ENCODE measurements at regions not wholly inside any gene's neighbourhood (a gene's known extent, or its start where the extent isn't known, plus 50 kb on each side); places are given as distances from the start of the nearest gene placed in this dataset.
"Not testable (repeated sequence)": the region's sequence is repeated elsewhere in the genome, so short reads cannot be mapped to it uniquely, and the experiment has no call there.

DNA sequence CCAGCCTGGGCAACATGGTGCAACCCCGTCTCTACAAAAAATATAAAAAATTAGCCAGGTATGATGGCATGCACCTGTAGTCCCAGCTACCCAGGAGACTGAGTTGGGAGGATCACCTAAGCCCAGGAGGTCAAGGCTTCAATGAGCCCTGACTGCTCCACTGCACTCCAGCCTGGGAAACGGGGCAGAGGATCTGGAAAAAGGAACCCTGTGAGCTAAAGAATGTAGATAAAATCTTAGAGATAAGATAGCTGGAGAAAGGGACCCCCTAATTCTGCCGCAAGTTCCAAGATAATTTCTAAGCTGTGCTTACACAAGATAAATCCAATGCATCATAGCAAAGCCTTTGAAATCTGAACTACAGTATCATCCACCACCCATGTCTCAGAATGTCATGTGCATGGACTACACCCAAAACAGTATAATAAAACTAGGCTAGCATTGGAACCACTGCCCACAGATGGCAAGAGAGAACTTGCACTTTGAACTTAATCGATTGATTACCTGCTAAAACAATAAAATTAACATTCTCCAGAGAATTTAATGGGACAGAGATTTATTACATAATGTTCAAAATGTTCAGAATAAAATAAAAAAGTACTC is 99.9 kb downstream of the TRIM42 start:
- Mint-ChIP-seq H3K4me1 (peaks cover 16% of the 10 kb centered on the region), H3K9me3 (peaks cover 25% of the 10 kb centered on the region), H3K4me3 (no peak overlapping the region), H3K27ac (no peak overlapping the region), H3K36me3 (ENCODE audit: low read depth) (peaks cover 14% of the 10 kb centered on the region), H3K27me3 (ENCODE audit: insufficient read depth) (peaks cover 16% of the 10 kb centered on the region)
- TF ChIP-seq, protein P1, sequence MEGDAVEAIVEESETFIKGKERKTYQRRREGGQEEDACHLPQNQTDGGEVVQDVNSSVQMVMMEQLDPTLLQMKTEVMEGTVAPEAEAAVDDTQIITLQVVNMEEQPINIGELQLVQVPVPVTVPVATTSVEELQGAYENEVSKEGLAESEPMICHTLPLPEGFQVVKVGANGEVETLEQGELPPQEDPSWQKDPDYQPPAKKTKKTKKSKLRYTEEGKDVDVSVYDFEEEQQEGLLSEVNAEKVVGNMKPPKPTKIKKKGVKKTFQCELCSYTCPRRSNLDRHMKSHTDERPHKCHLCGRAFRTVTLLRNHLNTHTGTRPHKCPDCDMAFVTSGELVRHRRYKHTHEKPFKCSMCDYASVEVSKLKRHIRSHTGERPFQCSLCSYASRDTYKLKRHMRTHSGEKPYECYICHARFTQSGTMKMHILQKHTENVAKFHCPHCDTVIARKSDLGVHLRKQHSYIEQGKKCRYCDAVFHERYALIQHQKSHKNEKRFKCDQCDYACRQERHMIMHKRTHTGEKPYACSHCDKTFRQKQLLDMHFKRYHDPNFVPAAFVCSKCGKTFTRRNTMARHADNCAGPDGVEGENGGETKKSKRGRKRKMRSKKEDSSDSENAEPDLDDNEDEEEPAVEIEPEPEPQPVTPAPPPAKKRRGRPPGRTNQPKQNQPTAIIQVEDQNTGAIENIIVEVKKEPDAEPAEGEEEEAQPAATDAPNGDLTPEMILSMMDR (conservative IDR thresholded peaks at IDR 0.05) = no peak
- Histone ChIP-seq H3K4me3 (ENCODE audit: low read length) (no peak overlapping the region), H3K9ac (ENCODE audit: extremely low read depth, low read length, poor library complexity, severe bottlenecking) (no peak overlapping the region), H3K4me1 (ENCODE audit: control insufficient read depth, insufficient read depth, low read length) (no peaks in the 10 kb centered on the region), H3K36me3 (ENCODE audit: control insufficient read depth, insufficient read depth, low read length) (no peaks in the 10 kb centered on the region), H3K27ac (ENCODE audit: low read depth, low read length) (no peak overlapping the region), H3K9me3 (ENCODE audit: control insufficient read depth, low read length) (peaks cover 25% of the 10 kb centered on the region), H3K27me3 (ENCODE audit: control insufficient read depth, insufficient read depth, low read length, poor library complexity, severe bottlenecking) (no peaks in the 10 kb centered on the region)
- DNase-seq = no peak
- 68 to 80% methylated on average over 1 to 4 of the region's 4 CpGs for WGBS, 2 experiments (ENCODE audit: insufficient coverage in 1 of 2, insufficient read length in 1 of 2)

DNA sequence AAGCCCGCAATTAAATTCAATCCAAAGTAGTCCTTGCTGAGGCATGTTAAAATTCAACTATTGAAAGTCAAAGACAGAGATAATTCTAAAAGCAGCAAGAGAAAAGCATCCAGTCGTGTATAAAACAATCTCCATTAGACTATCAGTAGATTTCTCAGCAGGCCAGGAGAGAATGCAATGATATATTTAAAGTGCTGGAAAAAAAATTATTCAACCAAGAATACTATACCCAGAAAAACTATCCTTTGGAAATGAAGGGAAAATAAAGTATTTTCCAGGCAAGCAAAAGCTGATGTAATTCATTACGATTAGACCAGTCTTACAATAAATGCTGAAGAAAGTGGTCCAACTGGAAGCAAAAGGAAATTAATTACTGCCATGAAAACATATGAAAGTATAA is 113.5 kb downstream of the TRIM42 start:
- no peaks in the 10 kb centered on the region for H3K36me3 Mint-ChIP-seq (ENCODE audit: low read depth)
- H3K27ac ChIP-seq (ENCODE audit: low read depth, low read length) = no peak overlapping the region
- no peaks in the 10 kb centered on the region for H3K27me3 Mint-ChIP-seq (ENCODE audit: insufficient read depth)
- H3K4me1 ChIP-seq (ENCODE audit: control insufficient read depth, insufficient read depth, low read length) = no peaks in the 10 kb centered on the region
- no peak overlapping the region for H3K4me3 Mint-ChIP-seq
- 89 to 93% methylated on average over 2 to 3 of the region's 3 CpGs for WGBS, 2 experiments (ENCODE audit: insufficient coverage in 1 of 2, insufficient read length in 1 of 2)
- no peak overlapping the region for H3K4me3 ChIP-seq (ENCODE audit: low read length)
- peaks cover 15% of the 10 kb centered on the region for H3K4me1 Mint-ChIP-seq
- H3K27me3 ChIP-seq (ENCODE audit: control insufficient read depth, insufficient read depth, low read length, poor library complexity, severe bottlenecking) = no peaks in the 10 kb centered on the region
- DNase-seq = no peak
- H3K9me3 Mint-ChIP-seq = peaks cover 26% of the 10 kb centered on the region
- no peak overlapping the region for H3K9ac ChIP-seq (ENCODE audit: extremely low read depth, low read length, poor library complexity, severe bottlenecking)
- peaks cover 32% of the 10 kb centered on the region for H3K9me3 ChIP-seq (ENCODE audit: control insufficient read depth, low read length)
- TF ChIP-seq, protein P1 (conservative IDR thresholded peaks at IDR 0.05) = no peak
- no peaks in the 10 kb centered on the region for H3K36me3 ChIP-seq (ENCODE audit: control insufficient read depth, insufficient read depth, low read length)
- H3K27ac Mint-ChIP-seq = no peak overlapping the region

DNA sequence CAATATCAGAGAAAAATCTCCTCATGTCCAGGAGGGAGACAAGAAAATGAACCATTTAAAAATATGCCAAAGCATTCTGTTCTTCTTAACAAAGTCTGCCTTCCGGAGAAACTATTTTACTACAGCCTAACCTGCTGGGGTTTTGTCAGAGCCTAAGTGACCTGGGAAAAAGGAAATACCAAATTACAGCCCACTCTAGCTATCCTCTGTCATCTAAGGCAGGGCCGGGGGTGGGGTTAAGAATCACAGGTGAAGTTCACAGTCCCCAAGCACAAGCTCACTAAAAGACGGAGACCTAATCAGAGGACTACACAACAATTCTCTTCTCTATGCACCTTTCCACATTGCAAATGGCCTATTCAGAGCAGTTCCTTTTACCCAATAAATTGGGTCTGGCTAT is 116.6 kb downstream of the TRIM42 start:
- DNase-seq = no peak
- H3K4me3 ChIP-seq (ENCODE audit: low read length) = no peak overlapping the region
- H3K27ac Mint-ChIP-seq = no peak overlapping the region
- H3K36me3 Mint-ChIP-seq (ENCODE audit: low read depth) = no peaks in the 10 kb centered on the region
- no peaks in the 10 kb centered on the region for H3K36me3 ChIP-seq (ENCODE audit: control insufficient read depth, insufficient read depth, low read length)
- H3K4me1 Mint-ChIP-seq = peaks cover 10% of the 10 kb centered on the region
- H3K4me3 Mint-ChIP-seq = no peak overlapping the region
- WGBS, 2 experiments (ENCODE audit: insufficient coverage in 1 of 2, insufficient read length in 1 of 2) = 76 to 100% methylated on average over 1 to 3 of the region's 3 CpGs
- TF ChIP-seq, protein P1 (conservative IDR thresholded peaks at IDR 0.05) = no peak
- H3K4me1 ChIP-seq (ENCODE audit: control insufficient read depth, insufficient read depth, low read length) = no peaks in the 10 kb centered on the region
- H3K27ac ChIP-seq (ENCODE audit: low read depth, low read length) = no peak overlapping the region
- no peaks in the 10 kb centered on the region for H3K27me3 Mint-ChIP-seq (ENCODE audit: insufficient read depth)
- no peaks in the 10 kb centered on the region for H3K27me3 ChIP-seq (ENCODE audit: control insufficient read depth, insufficient read depth, low read length, poor library complexity, severe bottlenecking)
- H3K9me3 ChIP-seq (ENCODE audit: control insufficient read depth, low read length) = peaks cover 38% of the 10 kb centered on the region
- no peak overlapping the region for H3K9ac ChIP-seq (ENCODE audit: extremely low read depth, low read length, poor library complexity, severe bottlenecking)
- H3K9me3 Mint-ChIP-seq = peaks cover 45% of the 10 kb centered on the region

DNA sequence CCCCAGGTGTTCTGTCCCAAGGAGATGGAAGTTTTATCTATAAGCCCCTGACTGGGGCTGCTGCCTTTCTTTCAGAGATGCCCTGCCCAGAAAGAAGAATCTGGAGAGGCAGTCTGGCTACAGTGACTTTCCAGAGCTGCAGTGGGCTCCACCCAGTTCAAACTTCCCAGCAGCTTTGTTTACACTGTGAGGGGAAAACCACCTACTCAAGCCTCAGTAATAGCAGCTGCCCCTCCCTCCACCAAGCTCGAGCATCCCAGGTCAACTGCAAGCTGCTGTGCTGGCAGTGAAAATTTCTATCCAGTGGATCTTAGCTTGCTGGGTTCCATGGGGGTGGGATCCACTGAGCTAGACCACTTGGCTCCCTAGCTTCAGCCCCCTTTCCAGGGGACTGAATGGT is 125.0 kb downstream of the TRIM42 start:
- not testable (repeated sequence) for H3K27ac ChIP-seq (ENCODE audit: low read depth, low read length); H3K4me1 ChIP-seq (ENCODE audit: control insufficient read depth, insufficient read depth, low read length); H3K36me3 Mint-ChIP-seq (ENCODE audit: low read depth); H3K4me3 Mint-ChIP-seq; H3K4me3 ChIP-seq (ENCODE audit: low read length); H3K4me1 Mint-ChIP-seq; H3K9ac ChIP-seq (ENCODE audit: extremely low read depth, low read length, poor library complexity, severe bottlenecking); H3K27me3 ChIP-seq (ENCODE audit: control insufficient read depth, insufficient read depth, low read length, poor library complexity, severe bottlenecking); H3K36me3 ChIP-seq (ENCODE audit: control insufficient read depth, insufficient read depth, low read length); H3K27me3 Mint-ChIP-seq (ENCODE audit: insufficient read depth); H3K27ac Mint-ChIP-seq; DNase-seq
- WGBS, 2 experiments (ENCODE audit: insufficient coverage in 1 of 2, insufficient read length in 1 of 2) = 67% methylated on average over 1 of the region's 1 CpG; no CpG with 5 or more reads in 1 of the 2 experiments
- peaks cover 17% of the 10 kb centered on the region for H3K9me3 ChIP-seq (ENCODE audit: control insufficient read depth, low read length)
- peaks cover 52% of the 10 kb centered on the region for H3K9me3 Mint-ChIP-seq

All from endodermal cell (in vitro differentiated cells).